ENCODE measurements at regions not wholly inside any gene's neighbourhood (a gene's known extent, or its start where the extent isn't known, plus 50 kb on each side); places are given as distances from the start of the nearest gene placed in this dataset.

GRCh38 chr1:87595384-87595781 lies 266.7 kb downstream of the LMO4 start:
- H3K36me3 Mint-ChIP-seq (ENCODE audit: low read depth): no peaks in the 10 kb centered on the region
- H3K27me3 Mint-ChIP-seq (ENCODE audit: insufficient read depth): peaks cover 7% of the 10 kb centered on the region
- no peaks in the 10 kb centered on the region for H3K4me1 Mint-ChIP-seq (ENCODE audit: low read depth)
- no peaks in the 10 kb centered on the region for H3K9me3 Mint-ChIP-seq
- DNase-seq: no peak
- H3K27ac Mint-ChIP-seq: no peak overlapping the region
- TF ChIP-seq, protein P1, sequence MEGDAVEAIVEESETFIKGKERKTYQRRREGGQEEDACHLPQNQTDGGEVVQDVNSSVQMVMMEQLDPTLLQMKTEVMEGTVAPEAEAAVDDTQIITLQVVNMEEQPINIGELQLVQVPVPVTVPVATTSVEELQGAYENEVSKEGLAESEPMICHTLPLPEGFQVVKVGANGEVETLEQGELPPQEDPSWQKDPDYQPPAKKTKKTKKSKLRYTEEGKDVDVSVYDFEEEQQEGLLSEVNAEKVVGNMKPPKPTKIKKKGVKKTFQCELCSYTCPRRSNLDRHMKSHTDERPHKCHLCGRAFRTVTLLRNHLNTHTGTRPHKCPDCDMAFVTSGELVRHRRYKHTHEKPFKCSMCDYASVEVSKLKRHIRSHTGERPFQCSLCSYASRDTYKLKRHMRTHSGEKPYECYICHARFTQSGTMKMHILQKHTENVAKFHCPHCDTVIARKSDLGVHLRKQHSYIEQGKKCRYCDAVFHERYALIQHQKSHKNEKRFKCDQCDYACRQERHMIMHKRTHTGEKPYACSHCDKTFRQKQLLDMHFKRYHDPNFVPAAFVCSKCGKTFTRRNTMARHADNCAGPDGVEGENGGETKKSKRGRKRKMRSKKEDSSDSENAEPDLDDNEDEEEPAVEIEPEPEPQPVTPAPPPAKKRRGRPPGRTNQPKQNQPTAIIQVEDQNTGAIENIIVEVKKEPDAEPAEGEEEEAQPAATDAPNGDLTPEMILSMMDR (IDR thresholded peaks at IDR 0.05): no peak
- H3K4me3 Mint-ChIP-seq: no peak overlapping the region

DNA sequence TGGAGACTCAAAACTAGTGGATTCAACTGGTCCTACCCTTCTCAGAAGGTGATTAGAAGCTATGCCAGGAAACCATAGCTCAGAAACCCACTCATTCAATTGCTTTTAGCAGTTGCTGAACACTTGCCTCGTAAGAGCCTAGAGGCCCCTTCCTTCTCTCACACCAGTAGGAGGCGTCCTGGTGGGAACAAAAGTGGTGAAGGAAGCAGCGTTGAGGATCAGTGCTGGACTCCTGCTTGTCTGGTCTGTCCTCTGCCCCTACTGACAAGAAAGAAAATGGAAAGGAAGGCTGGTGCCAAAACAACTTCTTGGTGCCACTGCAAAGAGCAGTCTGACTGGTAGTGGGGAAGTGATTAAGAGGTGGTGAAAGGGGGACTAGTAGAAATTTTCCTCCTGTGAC lies 269.7 kb downstream of the LMO4 start:
- Mint-ChIP-seq H3K27me3 (ENCODE audit: insufficient read depth) (peaks cover 6% of the 10 kb centered on the region), H3K9me3 (no peaks in the 10 kb centered on the region), H3K36me3 (ENCODE audit: low read depth) (no peaks in the 10 kb centered on the region), H3K4me3 (no peak overlapping the region), H3K4me1 (ENCODE audit: low read depth) (no peaks in the 10 kb centered on the region), H3K27ac (no peak overlapping the region)
- TF ChIP-seq, protein P1 (IDR thresholded peaks at IDR 0.05): no peak; the same call in 1 of the 2 replicates
- no peak for DNase-seq

- no peaks in the 10 kb centered on the region for H3K4me1 Mint-ChIP-seq (ENCODE audit: low read depth)
- DNase-seq: no peak
- H3K27me3 Mint-ChIP-seq (ENCODE audit: insufficient read depth): peaks cover 6% of the 10 kb centered on the region
- H3K36me3 Mint-ChIP-seq (ENCODE audit: low read depth): no peaks in the 10 kb centered on the region
- no peak overlapping the region for H3K4me3 Mint-ChIP-seq
- H3K27ac Mint-ChIP-seq: no peak overlapping the region
- no peaks in the 10 kb centered on the region for H3K9me3 Mint-ChIP-seq
- TF ChIP-seq, protein P1 (IDR thresholded peaks at IDR 0.05): no peak
Measured at GRCh38 chr1:87599569-87599968, 270.9 kb downstream of the LMO4 start.

DNA sequence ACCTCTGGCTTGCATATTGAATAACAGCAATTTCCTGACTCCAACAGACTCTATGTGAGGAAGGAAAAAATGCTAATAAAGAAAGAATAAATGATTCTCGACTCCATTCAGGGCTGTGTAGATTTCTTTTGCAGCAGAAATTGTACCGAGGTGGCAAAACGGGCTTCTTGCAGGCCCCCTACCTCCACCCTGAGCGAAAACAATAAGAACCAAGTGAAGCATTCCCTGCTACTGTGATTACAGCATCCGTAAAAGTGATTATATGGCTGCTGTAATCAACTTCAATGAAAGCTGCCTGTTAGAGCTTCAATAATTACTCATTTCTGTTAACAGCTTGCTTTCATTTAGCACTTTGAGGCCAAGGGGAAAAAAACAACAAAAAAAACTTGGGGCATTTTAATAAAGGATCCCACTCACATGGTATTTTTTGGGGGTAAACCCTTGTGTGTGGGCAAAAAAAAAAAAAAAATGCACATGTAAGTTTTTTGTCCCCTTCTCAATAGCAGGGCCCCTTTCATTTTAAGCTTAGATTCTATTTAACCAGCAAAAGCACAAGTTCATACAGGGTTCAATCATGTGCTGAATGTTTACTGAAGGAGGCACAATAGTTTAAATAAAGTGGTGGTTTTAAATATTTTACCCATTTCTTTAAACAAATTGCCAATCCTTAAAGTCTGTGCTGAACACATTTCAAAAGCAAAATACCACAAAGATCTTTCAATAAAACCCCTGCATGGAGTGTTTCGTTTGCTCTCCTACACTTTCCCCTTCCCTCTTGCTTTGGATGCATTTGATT lies 271.6 kb downstream of the LMO4 start:
- H3K9me3 Mint-ChIP-seq: no peaks in the 10 kb centered on the region
- H3K4me3 Mint-ChIP-seq: no peak overlapping the region
- no peaks in the 10 kb centered on the region for H3K4me1 Mint-ChIP-seq (ENCODE audit: low read depth)
- no peak overlapping the region for H3K27ac Mint-ChIP-seq
- no peaks in the 10 kb centered on the region for H3K36me3 Mint-ChIP-seq (ENCODE audit: low read depth)
- DNase-seq: no peak
- TF ChIP-seq, protein P1 (IDR thresholded peaks at IDR 0.05): no peak
- peaks cover 6% of the 10 kb centered on the region for H3K27me3 Mint-ChIP-seq (ENCODE audit: insufficient read depth)

GRCh38 chr1:87600854-87601253 lies 272.2 kb downstream of the LMO4 start:
- Mint-ChIP-seq H3K27me3 (ENCODE audit: insufficient read depth) (peaks cover 6% of the 10 kb centered on the region), H3K4me1 (ENCODE audit: low read depth) (no peaks in the 10 kb centered on the region), H3K4me3 (no peak overlapping the region), H3K36me3 (ENCODE audit: low read depth) (no peaks in the 10 kb centered on the region), H3K27ac (no peak overlapping the region), H3K9me3 (peaks cover 2% of the 10 kb centered on the region; the same call in 1 of the 2 replicates)
- no peak for DNase-seq
- TF ChIP-seq, protein P1 (IDR thresholded peaks at IDR 0.05): no peak
